Naive thymus-derived CD4-positive, alpha-beta T cell (primary cell): ENCODE measurements at regions not wholly inside any gene's neighbourhood (a gene's known extent, or its start where the extent isn't known, plus 50 kb on each side); places are given as distances from the start of the nearest gene placed in this dataset.
"Not testable (repeated sequence)": the region's sequence is repeated elsewhere in the genome, so short reads cannot be mapped to it uniquely, and the experiment has no call there.

Source experiments
- ATAC-seq: fragments of 150-1000 bp; cut with Tn5 transposase; 2 replicates; pipeline ENCODE4 v1.10.0; 2021; ENCODE audit warnings: mild to moderate bottlenecking, moderate library complexity
- CTCF ChIA-PET: fragments of 350-600 bp; sonication (Branson Sonifier 250); formaldehyde crosslinking; loops from one replicate; lab custom pipeline; 2021; ENCODE audit warnings: antibody characterized with exemption; lab: Charles Lee
- POLR2A ChIA-PET: fragments of 350-600 bp; sonication (Branson Sonifier 250); formaldehyde crosslinking; loops from one replicate; lab custom pipeline; 2021; ENCODE audit warnings: antibody characterized with exemption, inconsistent platforms; lab: Charles Lee
- DNase-seq, 9 donors: peaks; one replicate each; pipeline versions ENCODE4 v3.0.0 to v3.0.0-alpha.2; 2020 to 2022; ENCODE audit warnings: mixed read lengths in 1 of 9
- H3K27ac ChIP-seq: one replicate; pipeline ENCODE4 v1.7.0; 2013; ENCODE audit warnings: mild to moderate bottlenecking, low read depth, low read length, moderate library complexity
- H3K27me3 ChIP-seq, 2 donors: one replicate each; pipeline ENCODE4 v1.7.0; 2013; ENCODE audit warnings: low read length in 2 of 2, mild to moderate bottlenecking in 2 of 2, moderate library complexity in 2 of 2; ENCODE audit not compliant: control insufficient read depth in 2 of 2, insufficient read depth in 2 of 2
- H3K36me3 ChIP-seq, 3 experiments: 1 replicate in 2 of 3; 2 replicates in 1 of 3; pipeline ENCODE4 v1.7.0; 2013; ENCODE audit warnings: low read length in 3 of 3, mild to moderate bottlenecking in 3 of 3, moderate library complexity in 1 of 3; ENCODE audit not compliant: insufficient read depth in 3 of 3, control insufficient read depth in 2 of 3
- H3K4me1 ChIP-seq, 2 donors: one replicate each; pipeline ENCODE4 v1.7.0; 2013; ENCODE audit warnings: low read length in 2 of 2, mild to moderate bottlenecking in 2 of 2, moderate library complexity in 1 of 2; ENCODE audit not compliant: control insufficient read depth in 2 of 2, insufficient read depth in 2 of 2
- H3K4me3 ChIP-seq: 2 replicates; pipeline ENCODE4 v1.7.0; 2013; ENCODE audit warnings: mild to moderate bottlenecking, low read length
- H3K9me3 ChIP-seq, 3 experiments: 1 replicate in 2 of 3; 2 replicates in 1 of 3; pipeline ENCODE4 v1.7.0; 2013; ENCODE audit warnings: low read length in 3 of 3; ENCODE audit not compliant: control insufficient read depth in 2 of 3
- H3K27ac Mint-ChIP-seq, 9 donors: one replicate each; pipeline ENCODE4 v1.8.0; 2020 to 2022; ENCODE audit warnings: mixed read lengths in 9 of 9, mild to moderate bottlenecking in 8 of 9, moderate library complexity in 5 of 9, inconsistent platforms in 2 of 9
- H3K27me3 Mint-ChIP-seq, 5 donors: one replicate each; pipeline ENCODE4 v1.8.0; 2021 to 2022; ENCODE audit warnings: mixed read lengths in 5 of 5, mild to moderate bottlenecking in 1 of 5
- H3K36me3 Mint-ChIP-seq, 5 donors: one replicate each; pipeline ENCODE4 v1.8.0; 2020 to 2022; ENCODE audit warnings: mixed read lengths in 5 of 5, mild to moderate bottlenecking in 3 of 5, inconsistent platforms in 1 of 5
- H3K4me1 Mint-ChIP-seq, 7 donors: one replicate each; pipeline ENCODE4 v1.8.0; 2020 to 2022; ENCODE audit warnings: mixed read lengths in 7 of 7, mild to moderate bottlenecking in 3 of 7, inconsistent platforms in 1 of 7
- H3K4me3 Mint-ChIP-seq, 10 donors: one replicate each; pipeline ENCODE4 v1.8.0; 2020 to 2022; ENCODE audit warnings: mild to moderate bottlenecking in 10 of 10, mixed read lengths in 10 of 10, moderate library complexity in 6 of 10, inconsistent platforms in 2 of 10
- H3K9me3 Mint-ChIP-seq, 11 donors: one replicate each; pipeline ENCODE4 v1.8.0; 2020 to 2022; ENCODE audit warnings: mixed read lengths in 11 of 11, mild to moderate bottlenecking in 4 of 11, inconsistent platforms in 1 of 11, moderate library complexity in 1 of 11
- intact Hi-C, 2 donors: fragments of 100-400 bp; cut with micrococcal nuclease; formaldehyde crosslinking; loops; one replicate each; pipeline ENCODE4 v1.15.1; 2023

- ATAC-seq = no peak
- no peak for DNase-seq
- peaks cover 0 to 7% (median 0%) of the 10 kb centered on the region in 5 donors for H3K27me3 Mint-ChIP-seq
- H3K27ac Mint-ChIP-seq = no peak overlapping the region
- Histone ChIP-seq H3K4me1 (no peaks in the 10 kb centered on the region), H3K4me3 (no peak overlapping the region), H3K9me3 (no peaks in the 10 kb centered on the region), H3K27ac (no peak overlapping the region), H3K36me3 (no peaks in the 10 kb centered on the region), H3K27me3 (no peaks in the 10 kb centered on the region)
- POLR2A ChIA-PET = no interaction called here
- peaks cover 0 to 6% (median 0%) of the 10 kb centered on the region in 11 donors for H3K9me3 Mint-ChIP-seq
- intact Hi-C loops = no loop called here
- H3K4me1 Mint-ChIP-seq = no peaks in the 10 kb centered on the region
- H3K36me3 Mint-ChIP-seq = peaks cover 0 to 3% (median 0%) of the 10 kb centered on the region in 5 donors
- H3K4me3 Mint-ChIP-seq = no peak overlapping the region
- CTCF ChIA-PET = no interaction called here
Measured at GRCh38 chr18:11489266-11489899, 120.0 kb upstream of the SLC35G4 start.

GRCh38 chr18:11488175-11488574 lies 121.2 kb upstream of the SLC35G4 start:
- ChIA-PET POLR2A (no interaction called here), CTCF (no interaction called here)
- DNase-seq (no peak), ATAC-seq (no peak)
- no peak overlapping the region for H3K27ac ChIP-seq
- H3K4me3 Mint-ChIP-seq = no peak overlapping the region
- H3K27me3 Mint-ChIP-seq = peaks cover 0 to 7% (median under 1%) of the 10 kb centered on the region in 5 donors
- H3K4me1 ChIP-seq = no peaks in the 10 kb centered on the region
- no peaks in the 10 kb centered on the region for H3K9me3 ChIP-seq
- H3K4me1 Mint-ChIP-seq = no peaks in the 10 kb centered on the region
- H3K36me3 ChIP-seq = no peaks in the 10 kb centered on the region
- intact Hi-C loops = no loop called here
- H3K9me3 Mint-ChIP-seq = peaks cover 0 to 6% (median 0%) of the 10 kb centered on the region in 11 donors
- peaks cover 0 to 3% (median 0%) of the 10 kb centered on the region in 5 donors for H3K36me3 Mint-ChIP-seq
- H3K4me3 ChIP-seq = no peak overlapping the region
- no peaks in the 10 kb centered on the region for H3K27me3 ChIP-seq
- H3K27ac Mint-ChIP-seq = no peak overlapping the region

- Histone ChIP-seq H3K27me3 (no peaks in the 10 kb centered on the region), H3K27ac (no peak overlapping the region), H3K36me3 (no peaks in the 10 kb centered on the region), H3K4me1 (no peaks in the 10 kb centered on the region), H3K4me3 (no peak overlapping the region), H3K9me3 (no peaks in the 10 kb centered on the region)
- intact Hi-C loops = no loop called here
- ChIA-PET POLR2A (no interaction called here), CTCF (no interaction called here)
- H3K36me3 Mint-ChIP-seq = peaks cover 0 to 3% (median 0%) of the 10 kb centered on the region in 5 donors
- no peak overlapping the region for H3K4me3 Mint-ChIP-seq
- H3K4me1 Mint-ChIP-seq = no peaks in the 10 kb centered on the region
- H3K27me3 Mint-ChIP-seq = peaks cover 0 to 12% (median 3%) of the 10 kb centered on the region in 5 donors
- DNase-seq (no peak), ATAC-seq (no peak)
- peaks cover 0 to 6% (median 0%) of the 10 kb centered on the region in 11 donors for H3K9me3 Mint-ChIP-seq
- no peak overlapping the region for H3K27ac Mint-ChIP-seq
Measured at GRCh38 chr18:11487390-11487789, 122.0 kb upstream of the SLC35G4 start.

- peaks cover 2 to 21% (median 7%) of the 10 kb centered on the region in 5 donors for H3K27me3 Mint-ChIP-seq
- peaks cover 0 to 8% (median 0%) of the 10 kb centered on the region in 11 donors for H3K9me3 Mint-ChIP-seq
- peaks cover 0 to 3% (median 0%) of the 10 kb centered on the region in 5 donors for H3K36me3 Mint-ChIP-seq
- Histone ChIP-seq H3K4me1 (no peaks in the 10 kb centered on the region), H3K4me3 (no peak overlapping the region), H3K36me3 (no peaks in the 10 kb centered on the region), H3K27ac (no peak overlapping the region), H3K9me3 (no peaks in the 10 kb centered on the region), H3K27me3 (no peaks in the 10 kb centered on the region)
- ATAC-seq (no peak), DNase-seq (no peak)
- H3K27ac Mint-ChIP-seq = no peak overlapping the region
- intact Hi-C loops = no loop called here
- POLR2A ChIA-PET = no interaction called here
- CTCF ChIA-PET = no interaction called here
- H3K4me1 Mint-ChIP-seq = no peaks in the 10 kb centered on the region
- no peak overlapping the region for H3K4me3 Mint-ChIP-seq
Measured at GRCh38 chr18:11482271-11482670, 127.1 kb upstream of the SLC35G4 start.

GRCh38 chr18:11480692-11481091 lies 128.7 kb upstream of the SLC35G4 start:
- POLR2A ChIA-PET = no interaction called here

GRCh38 chr18:11479031-11479430 lies 130.4 kb upstream of the SLC35G4 start:
- H3K4me3 Mint-ChIP-seq, intact Hi-C loops, H3K4me3 ChIP-seq, H3K36me3 Mint-ChIP-seq, POLR2A ChIA-PET, H3K9me3 ChIP-seq, H3K4me1 ChIP-seq, H3K27ac ChIP-seq, DNase-seq, CTCF ChIA-PET, H3K4me1 Mint-ChIP-seq, H3K27ac Mint-ChIP-seq, ATAC-seq, H3K36me3 ChIP-seq, H3K27me3 ChIP-seq: not testable (repeated sequence)
- H3K9me3 Mint-ChIP-seq = peaks cover 0 to 17% (median 4%) of the 10 kb centered on the region in 11 donors
- H3K27me3 Mint-ChIP-seq = peaks cover 2 to 21% (median 7%) of the 10 kb centered on the region in 5 donors

More at GRCh38 chr18:11480692-11481091, 128.7 kb upstream of the SLC35G4 start:
- Histone ChIP-seq H3K4me1 (no peaks in the 10 kb centered on the region), H3K4me3 (no peak overlapping the region), H3K27me3 (no peaks in the 10 kb centered on the region), H3K27ac (no peak overlapping the region), H3K36me3 (no peaks in the 10 kb centered on the region), H3K9me3 (no peaks in the 10 kb centered on the region)
- ATAC-seq (no peak), DNase-seq (no peak)
- Mint-ChIP-seq H3K27ac (no peak overlapping the region), H3K27me3 (peaks cover 2 to 21% (median 7%) of the 10 kb centered on the region in 5 donors), H3K36me3 (peaks cover 0 to 3% (median 0%) of the 10 kb centered on the region in 5 donors), H3K9me3 (peaks cover 0 to 8% (median 2%) of the 10 kb centered on the region in 11 donors), H3K4me3 (no peak overlapping the region), H3K4me1 (no peaks in the 10 kb centered on the region)
- CTCF ChIA-PET = interaction anchor here (0.7 kb wide), 1 partner anchor 251 kb away, joined by 3 read pairs; no protein-coding TSS in a partner anchor
- intact Hi-C loops = no loop called here

- Mint-ChIP-seq H3K27ac (no peak overlapping the region), H3K9me3 (peaks cover 0 to 9% (median 2%) of the 10 kb centered on the region in 11 donors), H3K4me3 (no peak overlapping the region), H3K36me3 (no peaks in the 10 kb centered on the region), H3K27me3 (peaks cover 0 to 5% (median 2%) of the 10 kb centered on the region in 5 donors), H3K4me1 (peaks cover 0 to 2% (median 0%) of the 10 kb centered on the region in 7 donors)
- Histone ChIP-seq H3K9me3 (no peaks in the 10 kb centered on the region), H3K27me3 (no peaks in the 10 kb centered on the region), H3K27ac (no peak overlapping the region), H3K36me3 (no peaks in the 10 kb centered on the region), H3K4me1 (no peaks in the 10 kb centered on the region), H3K4me3 (no peak overlapping the region)
- ChIA-PET CTCF (no interaction called here), POLR2A (no interaction called here)
- DNase-seq (no peak), ATAC-seq (no peak)
- intact Hi-C loops = no loop called here
Measured at GRCh38 chr18:11470941-11471340, 138.5 kb upstream of the SLC35G4 start.
